GM19324 (cell line): ENCODE measurements at regions not wholly inside any gene's neighbourhood (a gene's known extent, or its start where the extent isn't known, plus 50 kb on each side); places are given as distances from the start of the nearest gene placed in this dataset.

ENCODE experiments used
- ATAC-seq: cut with Tn5 transposase; IDR thresholded peaks from one replicate; pipeline ENCODE4 v1.9.1; 2021; ENCODE audit warnings: mild to moderate bottlenecking, moderate library complexity; ENCODE audit not compliant: unreplicated experiment, low FRiP score

- no peak for ATAC-seq
These were observed 138.4 kb upstream of the GSE1 start for GRCh38 chr16:85474621-85475217.

- no peak for ATAC-seq
These were observed 137.9 kb upstream of the GSE1 start for GRCh38 chr16:85475233-85475632.

- ATAC-seq, result no peak
These were observed 137.3 kb upstream of the GSE1 start for GRCh38 chr16:85475691-85476300.

- ATAC-seq, result no peak
These were observed 136.7 kb upstream of the GSE1 start for GRCh38 chr16:85476389-85476788.

GRCh38 chr16:85477801-85478363, 135.2 kb upstream of the GSE1 start:
- ATAC-seq, result no peak

GRCh38 chr16:85479972-85480726, 133.0 kb upstream of the GSE1 start:
- ATAC-seq, result no peak

- no peak for ATAC-seq
These were observed 132.4 kb upstream of the GSE1 start for GRCh38 chr16:85480727-85481101.

- ATAC-seq, result no peak
These were observed 131.9 kb upstream of the GSE1 start for GRCh38 chr16:85481206-85481605.

- ATAC-seq, result no peak
These were observed 131.4 kb upstream of the GSE1 start for GRCh38 chr16:85481738-85482137.

- ATAC-seq, result no peak
These were observed 129.7 kb upstream of the GSE1 start for GRCh38 chr16:85483424-85483823.

- no peak for ATAC-seq
These were observed 128.5 kb upstream of the GSE1 start for GRCh38 chr16:85484347-85485300.

- ATAC-seq, result no peak
These were observed 127.7 kb upstream of the GSE1 start for GRCh38 chr16:85485379-85485778.

GRCh38 chr16:85486256-85486915, 126.7 kb upstream of the GSE1 start:
- ATAC-seq, result no peak

GRCh38 chr16:85488414-85488813, 124.7 kb upstream of the GSE1 start:
- ATAC-seq, result no peak

GRCh38 chr16:85490407-85491057, 122.6 kb upstream of the GSE1 start:
- ATAC-seq, result no peak

- ATAC-seq, result no peak
These were observed 121.9 kb upstream of the GSE1 start for GRCh38 chr16:85491058-85491771.

GRCh38 chr16:85491798-85492294, 121.3 kb upstream of the GSE1 start:
- no peak for ATAC-seq

GRCh38 chr16:85492295-85492864, 120.7 kb upstream of the GSE1 start:
- no peak for ATAC-seq
